Hepatocyte (in vitro differentiated cells): ENCODE measurements at regions not wholly inside any gene's neighbourhood (a gene's known extent, or its start where the extent isn't known, plus 50 kb on each side); places are given as distances from the start of the nearest gene placed in this dataset.

ENCODE experiments used
- CTCF ChIP-seq: fragments of 200-600 bp; sonication (generic); IDR thresholded peaks from 2 replicates; pipeline ENCODE4 v1.5.1; 2016; ENCODE audit warnings: antibody characterized with exemption, mild to moderate bottlenecking; ENCODE audit not compliant: poor library complexity
- EZH2 ChIP-seq: fragments of 200-600 bp; sonication (generic); IDR thresholded peaks from 2 replicates; pipeline ENCODE4 v1.6.1; 2016; ENCODE audit warnings: antibody characterized with exemption, mild to moderate bottlenecking, borderline replicate concordance

DNA sequence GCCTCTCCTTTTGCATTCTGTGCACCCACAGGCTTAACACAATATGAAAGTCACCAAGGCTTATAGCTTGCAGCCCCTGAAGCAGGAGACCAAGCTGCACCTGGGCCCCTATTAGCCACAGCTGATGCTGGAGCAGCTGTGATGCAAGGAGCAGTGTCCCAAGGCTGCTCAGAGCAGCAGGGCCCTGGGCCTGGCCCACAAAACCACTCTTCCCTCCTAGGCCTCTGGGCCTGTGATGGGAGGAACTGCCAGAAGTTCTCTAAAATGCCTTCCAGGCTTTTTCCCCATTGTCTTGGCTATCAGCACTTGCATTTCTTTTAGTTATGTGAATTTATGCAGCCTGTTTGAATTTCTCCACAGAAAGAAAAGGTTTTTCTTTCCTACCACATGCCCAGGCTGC is 89.5 kb upstream of the KCTD3 start:
- TF ChIP-seq CTCF = no peak
- no peak for TF ChIP-seq EZH2
